GM18507 (cell line): ENCODE measurements at regions not wholly inside any gene's neighbourhood (a gene's known extent, or its start where the extent isn't known, plus 50 kb on each side); places are given as distances from the start of the nearest gene placed in this dataset.
"Not testable (repeated sequence)": the region's sequence is repeated elsewhere in the genome, so short reads cannot be mapped to it uniquely, and the experiment has no call there.

Experiments used
- DNase-seq: peaks from one replicate; pipeline ENCODE4 v3.0.0; 2011; ENCODE audit warnings: low read depth; ENCODE audit not compliant: insufficient read length; ENCODE audit errors: extremely low spot score
- FAIRE-seq: peaks from 2 replicates; lab custom pipeline; 2011; peaks lifted over from hg19 to GRCh38; lab: Jason Lieb, UNC

GRCh38 chr13:21901811-21902708, 231.2 kb downstream of the FGF9 start:
- no peak for FAIRE-seq
- no peak for DNase-seq

DNA sequence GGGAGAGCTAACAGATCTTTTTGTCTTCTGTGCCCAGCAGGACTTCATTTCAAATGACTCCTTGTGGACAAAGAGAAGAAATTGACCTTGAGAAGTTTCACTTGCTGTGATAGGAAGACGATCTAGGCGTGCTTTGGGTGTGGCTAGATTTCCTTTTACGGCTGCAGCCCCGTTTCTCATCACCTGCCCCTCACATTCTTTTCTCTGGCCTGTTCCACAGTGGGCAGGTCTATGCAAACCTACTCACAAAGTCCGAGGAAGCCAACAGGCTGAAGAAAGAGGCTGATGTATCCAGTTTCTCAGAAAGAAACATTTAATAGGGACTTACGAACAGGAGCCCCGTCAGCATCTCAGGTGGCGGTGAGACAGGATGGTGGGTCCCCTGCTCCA, 231.8 kb downstream of the FGF9 start:
- FAIRE-seq (no peak), DNase-seq (no peak)

DNA sequence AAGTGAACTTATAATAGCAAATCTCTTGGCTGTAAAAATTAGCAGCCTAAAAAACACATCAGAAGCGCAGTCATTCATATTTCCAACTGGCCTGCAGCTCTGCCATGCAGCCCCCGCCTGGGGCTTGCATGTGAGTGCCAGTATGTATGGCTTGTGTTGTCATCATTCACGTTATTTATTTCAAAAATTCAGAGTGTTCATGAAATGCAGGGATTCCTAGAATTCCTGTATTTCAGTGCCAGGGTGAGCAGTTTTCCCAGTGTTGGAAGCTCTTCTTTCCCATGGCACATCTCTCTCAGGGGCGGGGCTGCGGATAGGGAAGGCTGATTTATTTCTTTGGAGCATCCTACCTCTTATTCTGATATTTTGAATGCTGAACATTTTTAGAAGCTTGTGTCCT, 234.6 kb downstream of the FGF9 start:
- DNase-seq, result no peak
- no peak for FAIRE-seq

GRCh38 chr13:21909331-21909730, 238.5 kb downstream of the FGF9 start:
- DNase-seq (no peak), FAIRE-seq (no peak)

DNA sequence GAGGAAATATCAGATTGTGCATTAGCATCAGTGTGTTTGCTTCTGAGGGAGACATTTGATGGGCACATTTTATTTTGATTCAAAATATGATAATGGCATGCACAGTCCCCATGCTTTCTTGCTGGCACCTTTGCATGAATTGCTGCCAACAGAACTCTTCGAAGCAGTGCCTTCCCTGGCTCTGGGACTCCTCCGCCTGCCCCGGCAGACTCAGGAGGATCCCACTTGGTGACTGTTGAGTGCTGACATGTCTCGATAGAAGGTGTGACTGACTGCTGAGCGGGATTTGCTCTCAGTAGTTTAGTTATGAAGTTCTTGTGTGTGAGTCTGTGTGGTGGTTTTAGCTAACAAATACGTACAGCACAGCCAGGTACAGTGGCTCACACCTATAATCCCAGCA, 239.7 kb downstream of the FGF9 start:
- no peak for FAIRE-seq
- no peak for DNase-seq

DNA sequence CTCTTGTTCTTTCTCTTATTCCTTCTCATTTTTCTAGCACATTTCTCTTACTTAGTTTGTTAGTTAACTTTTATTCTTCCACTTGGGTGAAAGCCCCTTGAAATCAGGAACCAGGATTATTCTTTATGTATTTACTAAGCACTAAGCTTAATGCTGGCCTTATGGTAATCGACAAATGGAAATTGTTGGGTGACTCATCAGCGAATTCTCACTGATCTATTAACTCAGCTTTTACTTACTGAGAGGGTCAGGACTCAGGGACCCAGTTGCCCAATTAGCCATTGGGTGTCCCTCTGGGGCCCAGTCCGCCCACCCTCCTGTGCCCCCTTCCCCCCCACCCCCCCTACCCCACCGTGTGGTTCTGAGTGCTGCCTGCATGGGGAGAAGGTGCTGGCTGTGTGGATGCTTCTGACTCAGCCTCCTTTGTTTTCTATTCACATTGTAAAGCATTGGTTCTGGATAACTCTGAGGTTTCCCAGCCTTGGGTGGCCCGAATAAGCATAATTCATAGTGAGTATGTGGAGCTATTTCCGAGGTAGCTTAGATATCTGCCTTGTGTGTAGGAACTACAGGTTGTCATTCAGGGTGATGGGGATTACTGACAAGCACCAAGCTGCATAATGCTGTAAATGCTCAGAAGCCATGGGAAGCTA, 240.9 kb downstream of the FGF9 start:
- DNase-seq (no peak), FAIRE-seq (no peak)

DNA sequence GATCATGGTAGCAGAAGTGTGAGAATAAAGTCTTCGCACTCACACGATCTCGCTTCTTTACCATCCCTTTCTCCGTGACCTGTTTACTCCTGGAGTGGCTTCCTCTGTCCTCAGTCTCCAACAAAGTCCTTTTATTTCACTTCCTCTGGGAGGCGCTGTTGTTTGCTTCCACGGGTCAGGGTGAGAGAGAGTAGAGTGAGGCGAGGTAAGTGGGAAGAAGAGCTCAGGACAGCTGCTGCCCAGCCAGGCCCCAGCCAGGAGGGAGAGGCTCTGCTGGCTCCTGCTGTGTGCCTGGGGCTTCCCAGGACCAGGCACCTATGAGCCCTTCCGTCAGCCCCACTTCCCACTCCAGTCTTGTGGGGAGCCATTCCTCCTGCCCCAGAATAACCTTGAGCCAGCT, 242.1 kb downstream of the FGF9 start:
- peak; percentile 21 for FAIRE-seq

GRCh38 chr13:21917086-21918015, 246.5 kb downstream of the FGF9 start:
- no peak for DNase-seq
- FAIRE-seq, result no peak

More for the DNA sequence above, 242.1 kb downstream of the FGF9 start:
- DNase-seq, result no peak

DNA sequence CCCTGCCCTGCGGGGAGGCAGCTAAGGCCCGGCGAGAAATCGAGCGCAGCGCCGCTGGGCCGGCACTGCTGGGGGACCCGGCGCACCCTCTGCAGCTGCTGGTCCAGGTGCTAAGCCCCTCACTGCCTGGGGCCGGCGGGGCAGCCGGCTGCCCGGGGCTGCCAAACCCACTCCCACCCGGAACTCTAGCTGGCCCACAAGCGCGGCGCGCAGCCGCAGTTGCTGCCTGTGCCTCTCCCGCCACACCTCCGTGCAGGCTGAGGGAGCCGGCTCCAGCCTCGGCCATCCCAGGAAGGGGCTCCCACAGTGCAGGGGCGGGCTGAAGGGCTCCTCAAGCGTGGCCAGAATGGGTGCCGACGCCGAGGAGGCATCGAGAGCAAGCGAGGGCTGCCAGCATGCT, 249.9 kb downstream of the FGF9 start:
- FAIRE-seq, DNase-seq: not testable (repeated sequence)

GRCh38 chr13:21924958-21925357, 254.1 kb downstream of the FGF9 start:
- FAIRE-seq, result no peak
- DNase-seq, result no peak

- no peak for FAIRE-seq
- DNase-seq, result no peak
Measured at GRCh38 chr13:21925720-21926119, 254.8 kb downstream of the FGF9 start.

GRCh38 chr13:21929400-21929799, 258.5 kb downstream of the FGF9 start:
- FAIRE-seq, result no peak
- no peak for DNase-seq

DNA sequence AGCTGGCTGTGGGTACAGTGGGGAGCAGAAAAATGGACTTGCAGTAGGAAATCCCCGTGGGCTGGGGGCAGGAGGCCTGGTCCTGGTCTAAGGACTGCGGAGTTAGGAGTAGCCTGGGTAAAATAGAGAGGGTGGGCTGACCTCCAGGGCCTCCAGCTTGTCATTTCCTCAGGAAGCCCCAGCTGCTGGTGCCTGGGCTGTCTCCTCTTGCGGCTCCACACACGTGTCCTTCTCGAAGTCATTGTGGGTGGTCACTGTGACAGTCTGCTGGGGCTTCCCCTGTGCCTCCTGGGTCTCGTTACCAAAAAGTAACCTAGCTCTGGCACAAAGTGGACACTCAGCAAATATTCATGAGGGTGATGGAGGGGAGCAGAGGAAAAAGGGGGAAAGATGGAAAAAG, 259.7 kb downstream of the FGF9 start:
- no peak for FAIRE-seq
- no peak for DNase-seq

DNA sequence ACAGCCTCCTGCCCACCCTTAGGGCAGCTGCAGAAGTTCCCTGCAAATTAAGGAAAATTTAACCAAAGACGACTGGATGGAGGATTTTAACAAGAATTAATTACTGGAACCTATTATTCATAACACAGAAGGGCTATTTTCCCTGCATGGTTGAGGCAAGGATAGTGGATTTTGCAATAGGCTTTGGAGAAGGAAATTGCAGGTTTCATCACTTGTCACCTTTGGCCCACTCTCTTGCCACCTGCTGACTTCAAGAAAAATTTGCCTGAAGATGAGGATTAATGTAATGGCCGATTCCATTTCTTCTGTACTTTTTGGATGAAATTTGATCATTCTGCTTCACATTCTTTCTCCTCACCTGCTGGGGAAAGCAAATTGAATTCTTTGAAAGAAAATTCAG, 261.7 kb downstream of the FGF9 start:
- no peak for FAIRE-seq

GRCh38 chr13:21932996-21933395, 262.1 kb downstream of the FGF9 start:
- DNase-seq, result no peak

More for the DNA sequence above, 261.7 kb downstream of the FGF9 start:
- DNase-seq, result no peak

GRCh38 chr13:21934284-21934683, 263.4 kb downstream of the FGF9 start:
- FAIRE-seq, result no peak
- no peak for DNase-seq

More at GRCh38 chr13:21932996-21933395, 262.1 kb downstream of the FGF9 start:
- FAIRE-seq, result no peak

DNA sequence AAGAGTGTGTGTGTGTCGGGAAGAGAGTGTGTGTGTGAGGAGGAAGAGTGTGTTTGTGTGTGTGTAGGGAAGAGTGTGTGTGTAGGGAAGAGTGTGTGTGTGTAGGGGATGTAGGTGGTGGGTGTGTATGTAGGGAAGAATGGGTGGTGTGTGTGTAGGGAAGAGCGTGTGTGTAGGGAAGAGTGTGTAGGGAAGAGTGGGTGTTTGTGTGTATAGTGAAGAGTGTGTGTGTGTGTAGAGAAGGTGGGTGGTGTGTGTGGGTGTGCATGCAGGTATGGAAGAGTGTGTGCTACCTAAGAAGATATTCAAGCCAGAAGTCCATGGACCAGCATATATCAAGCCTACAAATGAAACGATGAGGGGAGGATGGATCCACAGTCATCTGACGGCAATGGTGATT, 265.8 kb downstream of the FGF9 start:
- DNase-seq, result no peak
- no peak for FAIRE-seq

DNA sequence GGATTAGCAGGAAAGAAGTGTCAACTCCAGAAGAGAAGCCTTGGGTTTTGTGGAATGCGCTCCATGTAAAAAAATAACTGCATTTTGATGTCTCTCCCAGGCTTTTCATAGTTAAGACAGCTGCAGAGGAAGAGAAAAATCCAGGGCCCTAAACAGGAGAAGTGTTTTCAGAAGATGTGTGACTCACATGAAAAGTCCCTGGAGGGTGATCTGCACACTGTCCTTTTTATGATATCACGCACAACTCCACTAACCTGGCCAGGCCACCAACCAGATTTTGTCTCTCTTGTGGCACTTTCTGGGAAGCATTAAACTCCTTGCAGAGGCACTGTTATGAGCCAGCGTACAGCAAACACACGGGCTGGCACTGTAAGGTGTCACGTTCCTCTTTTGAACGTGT, 267.3 kb downstream of the FGF9 start:
- FAIRE-seq, result no peak
- DNase-seq, result no peak

- no peak for DNase-seq
- FAIRE-seq, result no peak
Measured at GRCh38 chr13:21938636-21939035, 267.8 kb downstream of the FGF9 start.

DNA sequence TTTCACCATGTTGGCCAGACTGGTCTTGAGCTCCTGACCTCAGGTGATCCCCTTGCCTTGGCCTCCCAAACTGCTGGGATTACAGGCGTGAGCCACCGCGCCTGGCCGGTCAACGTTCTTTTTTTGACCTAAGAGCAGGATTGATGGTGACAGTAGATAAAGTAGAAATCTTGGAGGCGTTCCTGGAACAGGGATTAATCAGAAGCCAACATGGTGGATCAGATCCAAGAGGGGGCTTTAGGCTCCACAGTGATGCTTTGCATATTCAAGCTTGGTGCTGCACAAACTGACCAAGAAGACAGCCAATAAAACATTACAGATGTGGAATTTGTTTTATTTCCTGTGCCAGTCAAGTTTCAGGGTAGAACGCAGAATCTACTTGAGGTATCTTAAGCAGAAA, 271.2 kb downstream of the FGF9 start:
- DNase-seq, result no peak
- no peak for FAIRE-seq
